ENCODE measurements at regions not wholly inside any gene's neighbourhood (a gene's known extent, or its start where the extent isn't known, plus 50 kb on each side); places are given as distances from the start of the nearest gene placed in this dataset.

DNA sequence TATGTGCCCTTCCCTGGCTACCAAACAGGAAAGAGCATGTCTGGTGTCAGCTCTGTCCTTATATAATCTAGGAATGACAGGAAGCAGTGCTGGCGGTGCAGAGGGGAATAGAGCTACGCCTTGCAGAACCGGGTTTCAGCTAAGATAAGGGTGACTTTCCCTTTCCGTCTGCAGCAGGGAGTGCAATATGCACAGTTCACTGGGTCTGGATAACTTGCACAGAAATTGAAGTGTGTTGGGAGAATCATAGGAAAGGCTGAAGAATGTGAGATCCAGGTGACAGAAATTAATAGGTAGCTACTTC lies 90.0 kb upstream of the TSHZ3 start:
- no peak overlapping the region for H3K4me3 ChIP-seq (ENCODE audit: control insufficient read depth, low read depth, low read length)
- DNase-seq (ENCODE audit: low read depth), result no peak
- TF ChIP-seq, protein P1, sequence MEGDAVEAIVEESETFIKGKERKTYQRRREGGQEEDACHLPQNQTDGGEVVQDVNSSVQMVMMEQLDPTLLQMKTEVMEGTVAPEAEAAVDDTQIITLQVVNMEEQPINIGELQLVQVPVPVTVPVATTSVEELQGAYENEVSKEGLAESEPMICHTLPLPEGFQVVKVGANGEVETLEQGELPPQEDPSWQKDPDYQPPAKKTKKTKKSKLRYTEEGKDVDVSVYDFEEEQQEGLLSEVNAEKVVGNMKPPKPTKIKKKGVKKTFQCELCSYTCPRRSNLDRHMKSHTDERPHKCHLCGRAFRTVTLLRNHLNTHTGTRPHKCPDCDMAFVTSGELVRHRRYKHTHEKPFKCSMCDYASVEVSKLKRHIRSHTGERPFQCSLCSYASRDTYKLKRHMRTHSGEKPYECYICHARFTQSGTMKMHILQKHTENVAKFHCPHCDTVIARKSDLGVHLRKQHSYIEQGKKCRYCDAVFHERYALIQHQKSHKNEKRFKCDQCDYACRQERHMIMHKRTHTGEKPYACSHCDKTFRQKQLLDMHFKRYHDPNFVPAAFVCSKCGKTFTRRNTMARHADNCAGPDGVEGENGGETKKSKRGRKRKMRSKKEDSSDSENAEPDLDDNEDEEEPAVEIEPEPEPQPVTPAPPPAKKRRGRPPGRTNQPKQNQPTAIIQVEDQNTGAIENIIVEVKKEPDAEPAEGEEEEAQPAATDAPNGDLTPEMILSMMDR (IDR thresholded peaks at IDR 0.05; ENCODE audit: control insufficient read depth, insufficient read depth, low read depth, low read length, missing control alignments), result no peak

- no peak for DNase-seq (ENCODE audit: low read depth)
- TF ChIP-seq, protein P1 (IDR thresholded peaks at IDR 0.05; ENCODE audit: control insufficient read depth, insufficient read depth, low read depth, low read length, missing control alignments), result no peak
- no peak overlapping the region for H3K4me3 ChIP-seq (ENCODE audit: control insufficient read depth, low read depth, low read length)
Observed at GRCh38 chr19:31444931-31445330, 95.7 kb upstream of the TSHZ3 start.

DNA sequence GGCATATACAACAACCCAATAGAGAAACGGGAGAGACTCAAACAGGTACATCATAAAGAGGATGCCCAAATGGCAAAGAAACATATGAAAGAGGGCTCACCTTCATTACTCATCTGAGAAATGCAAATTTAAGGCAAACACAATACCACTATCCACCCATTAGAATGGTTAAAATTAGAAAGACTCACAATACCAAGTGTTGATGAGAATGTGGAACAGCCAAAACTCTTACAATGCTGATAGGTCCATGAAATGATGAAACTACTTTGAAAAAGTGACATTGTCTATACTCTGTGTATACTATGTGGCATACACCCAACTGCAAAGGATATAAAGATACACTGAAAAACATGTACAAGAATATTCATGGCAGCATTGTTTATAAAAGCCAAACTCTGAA lies 96.2 kb upstream of the TSHZ3 start:
- H3K4me3 ChIP-seq (ENCODE audit: control insufficient read depth, low read depth, low read length), result no peak overlapping the region
- DNase-seq (ENCODE audit: low read depth), result no peak
- TF ChIP-seq, protein P1 (IDR thresholded peaks at IDR 0.05; ENCODE audit: control insufficient read depth, insufficient read depth, low read depth, low read length, missing control alignments), result no peak

GRCh38 chr19:31448221-31448657 lies 99.0 kb upstream of the TSHZ3 start:
- TF ChIP-seq, protein P1 (IDR thresholded peaks at IDR 0.05; ENCODE audit: control insufficient read depth, insufficient read depth, low read depth, low read length, missing control alignments), result no peak
- DNase-seq (ENCODE audit: low read depth), result peak; percentile 31
- no peak overlapping the region for H3K4me3 ChIP-seq (ENCODE audit: control insufficient read depth, low read depth, low read length)

DNA sequence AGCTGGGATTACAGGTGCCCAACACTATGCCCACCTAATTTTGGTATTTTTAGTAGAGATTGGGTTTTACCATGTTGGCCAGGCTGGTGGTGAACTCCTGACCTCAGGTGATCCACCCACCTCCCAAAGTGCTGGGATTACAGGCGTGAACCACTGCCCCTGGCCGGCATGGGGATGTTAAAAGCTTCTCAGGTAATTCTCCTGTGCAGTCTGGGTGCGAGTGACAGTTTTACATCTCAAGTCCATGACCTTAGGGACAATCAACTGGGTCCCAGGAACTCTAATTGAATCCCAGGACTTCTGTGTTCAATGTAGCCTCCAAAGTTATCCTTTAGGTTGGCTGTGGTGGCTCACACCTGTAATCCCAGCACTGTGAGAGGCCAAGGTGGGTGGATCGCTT lies 100.1 kb upstream of the TSHZ3 start:
- H3K4me3 ChIP-seq (ENCODE audit: control insufficient read depth, low read depth, low read length), result no peak overlapping the region
- TF ChIP-seq, protein P1 (IDR thresholded peaks at IDR 0.05; ENCODE audit: control insufficient read depth, insufficient read depth, low read depth, low read length, missing control alignments), result no peak
- no peak for DNase-seq (ENCODE audit: low read depth)

- DNase-seq (ENCODE audit: low read depth), result no peak
- TF ChIP-seq, protein P1 (IDR thresholded peaks at IDR 0.05; ENCODE audit: control insufficient read depth, insufficient read depth, low read depth, low read length, missing control alignments), result no peak
- no peak overlapping the region for H3K4me3 ChIP-seq (ENCODE audit: control insufficient read depth, low read depth, low read length)
Observed at GRCh38 chr19:31450696-31451095, 101.5 kb upstream of the TSHZ3 start.

GRCh38 chr19:31451686-31452330 lies 102.6 kb upstream of the TSHZ3 start:
- no peak for DNase-seq (ENCODE audit: low read depth)
- H3K4me3 ChIP-seq (ENCODE audit: control insufficient read depth, low read depth, low read length), result no peak overlapping the region
- TF ChIP-seq, protein P1 (IDR thresholded peaks at IDR 0.05; ENCODE audit: control insufficient read depth, insufficient read depth, low read depth, low read length, missing control alignments), result no peak

All from AG09309 (cell line).